ENCODE measurements at regions not wholly inside any gene's neighbourhood (a gene's known extent, or its start where the extent isn't known, plus 50 kb on each side); places are given as distances from the start of the nearest gene placed in this dataset.

GRCh38 chr7:156180451-156181229 lies 368.4 kb upstream of the SHH start:
- TF ChIP-seq, protein P1, sequence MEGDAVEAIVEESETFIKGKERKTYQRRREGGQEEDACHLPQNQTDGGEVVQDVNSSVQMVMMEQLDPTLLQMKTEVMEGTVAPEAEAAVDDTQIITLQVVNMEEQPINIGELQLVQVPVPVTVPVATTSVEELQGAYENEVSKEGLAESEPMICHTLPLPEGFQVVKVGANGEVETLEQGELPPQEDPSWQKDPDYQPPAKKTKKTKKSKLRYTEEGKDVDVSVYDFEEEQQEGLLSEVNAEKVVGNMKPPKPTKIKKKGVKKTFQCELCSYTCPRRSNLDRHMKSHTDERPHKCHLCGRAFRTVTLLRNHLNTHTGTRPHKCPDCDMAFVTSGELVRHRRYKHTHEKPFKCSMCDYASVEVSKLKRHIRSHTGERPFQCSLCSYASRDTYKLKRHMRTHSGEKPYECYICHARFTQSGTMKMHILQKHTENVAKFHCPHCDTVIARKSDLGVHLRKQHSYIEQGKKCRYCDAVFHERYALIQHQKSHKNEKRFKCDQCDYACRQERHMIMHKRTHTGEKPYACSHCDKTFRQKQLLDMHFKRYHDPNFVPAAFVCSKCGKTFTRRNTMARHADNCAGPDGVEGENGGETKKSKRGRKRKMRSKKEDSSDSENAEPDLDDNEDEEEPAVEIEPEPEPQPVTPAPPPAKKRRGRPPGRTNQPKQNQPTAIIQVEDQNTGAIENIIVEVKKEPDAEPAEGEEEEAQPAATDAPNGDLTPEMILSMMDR (IDR thresholded peaks at IDR 0.05; ENCODE audit: extremely low read depth, low read depth, low read length) = no peak
- Histone ChIP-seq H3K4me3 (ENCODE audit: insufficient read depth, low read length) (no peak overlapping the region), H2AFZ (ENCODE audit: low read length) (no peak overlapping the region), H3K27me3 (ENCODE audit: insufficient read depth, low read length) (no peaks in the 10 kb centered on the region), H3K4me1 (ENCODE audit: insufficient read depth, low read length) (no peaks in the 10 kb centered on the region), H3K4me2 (ENCODE audit: insufficient read depth, low read length) (no peak overlapping the region), H3K27ac (ENCODE audit: low read depth, low read length) (no peak overlapping the region), H3K36me3 (ENCODE audit: insufficient read depth, low read length) (no peaks in the 10 kb centered on the region), H3K79me2 (ENCODE audit: insufficient read depth, low read length) (no peaks in the 10 kb centered on the region), H3K9me3 (ENCODE audit: low read depth, low read length) (no peaks in the 10 kb centered on the region), H4K20me1 (ENCODE audit: insufficient read depth, low read length) (no peaks in the 10 kb centered on the region)
- no peak for DNase-seq (ENCODE audit: insufficient read length, low spot score, missing footprints)

- Histone ChIP-seq H3K9me3 (ENCODE audit: low read depth, low read length) (no peaks in the 10 kb centered on the region), H3K4me2 (ENCODE audit: insufficient read depth, low read length) (no peak overlapping the region), H3K36me3 (ENCODE audit: insufficient read depth, low read length) (no peaks in the 10 kb centered on the region), H3K27me3 (ENCODE audit: insufficient read depth, low read length) (no peaks in the 10 kb centered on the region), H4K20me1 (ENCODE audit: insufficient read depth, low read length) (no peaks in the 10 kb centered on the region), H2AFZ (ENCODE audit: low read length) (no peak overlapping the region), H3K4me1 (ENCODE audit: insufficient read depth, low read length) (no peaks in the 10 kb centered on the region), H3K27ac (ENCODE audit: low read depth, low read length) (no peak overlapping the region), H3K4me3 (ENCODE audit: insufficient read depth, low read length) (no peak overlapping the region), H3K79me2 (ENCODE audit: insufficient read depth, low read length) (no peaks in the 10 kb centered on the region)
- DNase-seq (ENCODE audit: insufficient read length, low spot score, missing footprints) = no peak
- TF ChIP-seq, protein P1 (IDR thresholded peaks at IDR 0.05; ENCODE audit: extremely low read depth, low read depth, low read length) = no peak
Observed at GRCh38 chr7:156179872-156180390, 367.7 kb upstream of the SHH start.

GRCh38 chr7:156178857-156179256 lies 366.6 kb upstream of the SHH start:
- Histone ChIP-seq H3K9me3 (ENCODE audit: low read depth, low read length) (no peaks in the 10 kb centered on the region), H3K4me2 (ENCODE audit: insufficient read depth, low read length) (no peak overlapping the region)
- TF ChIP-seq, protein P1 (IDR thresholded peaks at IDR 0.05; ENCODE audit: extremely low read depth, low read depth, low read length) = no peak

DNA sequence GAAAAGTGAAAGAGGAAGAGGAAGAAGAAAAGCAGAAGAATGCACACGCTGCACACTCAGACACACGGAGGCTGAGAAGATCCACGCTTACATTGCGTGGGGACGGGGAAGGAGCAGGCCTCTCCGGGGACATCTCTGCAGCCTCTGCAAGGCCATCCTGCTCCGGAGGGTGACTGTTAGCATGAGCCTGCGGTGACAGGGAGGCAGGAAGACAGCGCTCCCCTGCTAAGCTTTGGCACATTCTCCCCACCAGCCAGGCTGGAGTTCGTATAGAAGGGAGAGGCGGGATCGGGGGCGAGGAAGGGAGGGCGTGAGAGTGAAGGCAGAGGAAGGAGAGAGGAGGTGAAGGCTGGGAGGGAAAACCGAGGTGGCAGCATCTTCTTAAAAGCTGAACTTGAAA lies 366.0 kb upstream of the SHH start:
- no peak overlapping the region for H2AFZ ChIP-seq (ENCODE audit: low read length)

More at GRCh38 chr7:156178857-156179256, 366.6 kb upstream of the SHH start:
- Histone ChIP-seq H3K79me2 (ENCODE audit: insufficient read depth, low read length) (no peaks in the 10 kb centered on the region), H3K4me3 (ENCODE audit: insufficient read depth, low read length) (no peak overlapping the region), H3K4me1 (ENCODE audit: insufficient read depth, low read length) (no peaks in the 10 kb centered on the region), H3K27me3 (ENCODE audit: insufficient read depth, low read length) (no peaks in the 10 kb centered on the region), H3K27ac (ENCODE audit: low read depth, low read length) (no peak overlapping the region), H4K20me1 (ENCODE audit: insufficient read depth, low read length) (no peaks in the 10 kb centered on the region), H2AFZ (ENCODE audit: low read length) (no peak overlapping the region), H3K36me3 (ENCODE audit: insufficient read depth, low read length) (no peaks in the 10 kb centered on the region)
- DNase-seq (ENCODE audit: insufficient read length, low spot score, missing footprints) = no peak

More for the DNA sequence above, 366.0 kb upstream of the SHH start:
- H3K79me2 ChIP-seq (ENCODE audit: insufficient read depth, low read length) = no peaks in the 10 kb centered on the region
- H3K36me3 ChIP-seq (ENCODE audit: insufficient read depth, low read length) = no peaks in the 10 kb centered on the region
- no peaks in the 10 kb centered on the region for H3K9me3 ChIP-seq (ENCODE audit: low read depth, low read length)
- TF ChIP-seq, protein P1 (IDR thresholded peaks at IDR 0.05; ENCODE audit: extremely low read depth, low read depth, low read length) = no peak
- no peaks in the 10 kb centered on the region for H3K27me3 ChIP-seq (ENCODE audit: insufficient read depth, low read length)
- no peak overlapping the region for H3K27ac ChIP-seq (ENCODE audit: low read depth, low read length)
- no peak for DNase-seq (ENCODE audit: insufficient read length, low spot score, missing footprints)
- no peak overlapping the region for H3K4me2 ChIP-seq (ENCODE audit: insufficient read depth, low read length)
- H3K4me3 ChIP-seq (ENCODE audit: insufficient read depth, low read length) = no peak overlapping the region
- H4K20me1 ChIP-seq (ENCODE audit: insufficient read depth, low read length) = no peaks in the 10 kb centered on the region
- no peaks in the 10 kb centered on the region for H3K4me1 ChIP-seq (ENCODE audit: insufficient read depth, low read length)

Data from osteoblast (primary cell).